Middle frontal gyrus (tissue), 1 donor: ENCODE measurements at regions not wholly inside any gene's neighbourhood (a gene's known extent, or its start where the extent isn't known, plus 50 kb on each side); places are given as distances from the start of the nearest gene placed in this dataset.
"Not testable (repeated sequence)": the region's sequence is repeated elsewhere in the genome, so short reads cannot be mapped to it uniquely, and the experiment has no call there.

Experiments used
- DNase-seq: peaks from one replicate; pipeline ENCODE4 v3.0.0-alpha.2; 2015; ENCODE audit warnings: low spot score; ENCODE audit errors: extremely low spot score

GRCh38 chr4:115949974-115950743 lies 836.7 kb upstream of the NDST4 start:
- not testable (repeated sequence) for DNase-seq

GRCh38 chr4:115945026-115945425 lies 831.6 kb upstream of the NDST4 start:
- DNase-seq, result no peak

- DNase-seq, result no peak
Observed at GRCh38 chr4:115944146-115944905, 830.9 kb upstream of the NDST4 start.

GRCh38 chr4:115938764-115939443 lies 825.5 kb upstream of the NDST4 start:
- no peak for DNase-seq

GRCh38 chr4:115929373-115929772 lies 816.0 kb upstream of the NDST4 start:
- no peak for DNase-seq

- DNase-seq, result no peak
Observed at GRCh38 chr4:115927382-115927781, 814.0 kb upstream of the NDST4 start.

GRCh38 chr4:115923152-115923551 lies 809.7 kb upstream of the NDST4 start:
- no peak for DNase-seq

GRCh38 chr4:115920637-115921036 lies 807.2 kb upstream of the NDST4 start:
- DNase-seq, result no peak

GRCh38 chr4:115918149-115918548 lies 804.7 kb upstream of the NDST4 start:
- DNase-seq, result no peak

- no peak for DNase-seq
Observed at GRCh38 chr4:115906428-115906827, 793.0 kb upstream of the NDST4 start.

GRCh38 chr4:115883847-115884246 lies 770.4 kb upstream of the NDST4 start:
- no peak for DNase-seq

GRCh38 chr4:115883231-115883630 lies 769.8 kb upstream of the NDST4 start:
- DNase-seq, result no peak

- no peak for DNase-seq
Observed at GRCh38 chr4:115873048-115873447, 759.6 kb upstream of the NDST4 start.

- no peak for DNase-seq
Observed at GRCh38 chr4:115871596-115871995, 758.2 kb upstream of the NDST4 start.

GRCh38 chr4:115866364-115866896 lies 753.0 kb upstream of the NDST4 start:
- no peak for DNase-seq

- no peak for DNase-seq
Observed at GRCh38 chr4:115865736-115866135, 752.3 kb upstream of the NDST4 start.

GRCh38 chr4:115852767-115853091 lies 739.3 kb upstream of the NDST4 start:
- no peak for DNase-seq

GRCh38 chr4:115851918-115852766 lies 738.7 kb upstream of the NDST4 start:
- no peak for DNase-seq

- no peak for DNase-seq
Observed at GRCh38 chr4:115850799-115851509, 737.5 kb upstream of the NDST4 start.

- DNase-seq, result no peak
Observed at GRCh38 chr4:115844180-115844579, 730.8 kb upstream of the NDST4 start.
